Hepatocyte (in vitro differentiated cells): ENCODE measurements at regions not wholly inside any gene's neighbourhood (a gene's known extent, or its start where the extent isn't known, plus 50 kb on each side); places are given as distances from the start of the nearest gene placed in this dataset.
"Not testable (repeated sequence)": the region's sequence is repeated elsewhere in the genome, so short reads cannot be mapped to it uniquely, and the experiment has no call there.

Experiments used
- DNase-seq: peaks from one replicate; pipeline ENCODE4 v3.0.0-alpha.2; 2016; ENCODE audit warnings: low spot score
- H2AFZ ChIP-seq: fragments of 200-600 bp; sonication (generic); 2 replicates; pipeline ENCODE4 v1.6.0; 2016; ENCODE audit warnings: antibody characterized with exemption, mild to moderate bottlenecking
- H3K27ac ChIP-seq: fragments of 200-600 bp; sonication (generic); 2 replicates; pipeline ENCODE4 v1.5.1; 2016; ENCODE audit warnings: mild to moderate bottlenecking
- H3K27me3 ChIP-seq: fragments of 200-600 bp; sonication (generic); 2 replicates; pipeline ENCODE4 v1.6.1; 2016
- H3K36me3 ChIP-seq: fragments of 200-600 bp; sonication (generic); replicated peaks from 2 replicates; pipeline ENCODE4 v1.5.1; 2016; ENCODE audit warnings: low read depth; ENCODE audit not compliant: insufficient read depth
- H3K4me1 ChIP-seq: fragments of 200-600 bp; sonication (generic); 2 replicates; pipeline ENCODE4 v1.5.1; 2016; ENCODE audit warnings: mild to moderate bottlenecking, moderate library complexity; ENCODE audit not compliant: insufficient read depth
- H3K4me2 ChIP-seq: fragments of 200-600 bp; sonication (generic); 2 replicates; pipeline ENCODE4 v1.6.0; 2016
- H3K4me3 ChIP-seq: fragments of 200-600 bp; sonication (generic); 2 replicates; pipeline ENCODE4 v1.5.1; 2016; ENCODE audit warnings: mild to moderate bottlenecking
- H3K79me2 ChIP-seq: fragments of 200-600 bp; sonication (generic); 2 replicates; pipeline ENCODE4 v1.6.0; 2017; ENCODE audit warnings: mild to moderate bottlenecking
- H3K9me2 ChIP-seq: fragments of 200-600 bp; sonication (generic); replicated peaks from 2 replicates; pipeline ENCODE4 v1.6.0; 2017; ENCODE audit warnings: mild to moderate bottlenecking; ENCODE audit not compliant: insufficient read depth
- H3K9me3 ChIP-seq: fragments of 200-600 bp; sonication (generic); 2 replicates; pipeline ENCODE4 v1.5.1; 2016; ENCODE audit warnings: low read depth, mild to moderate bottlenecking
- H4K20me1 ChIP-seq: fragments of 200-600 bp; sonication (generic); 2 replicates; pipeline ENCODE4 v1.6.0; 2016; ENCODE audit warnings: mild to moderate bottlenecking; ENCODE audit not compliant: insufficient read depth, poor library complexity, severe bottlenecking
- EZH2 ChIP-seq: fragments of 200-600 bp; sonication (generic); IDR thresholded peaks from 2 replicates; pipeline ENCODE4 v1.6.1; 2016; ENCODE audit warnings: antibody characterized with exemption, mild to moderate bottlenecking, borderline replicate concordance
- EZH2phosphoT487 ChIP-seq: fragments of 200-600 bp; sonication (generic); IDR thresholded peaks from one replicate; pipeline ENCODE4 v1.6.1; 2018; ENCODE audit warnings: antibody characterized with exemption, mild to moderate bottlenecking, low read depth, moderate library complexity; ENCODE audit not compliant: unreplicated experiment, severe bottlenecking
- WGBS: methylation state at CpG from one replicate; pipeline ENCODE4 v1.1.6; 2016; ENCODE audit warnings: low lambda C conversion rate; ENCODE audit errors: missing lambda C conversion rate; 5-methylcytosine and 5-hydroxymethylcytosine counted together
- TF ChIP-seq, protein P1 (sequence below): fragments of 200-600 bp; sonication (generic); IDR thresholded peaks from 2 replicates; pipeline ENCODE4 v1.5.1; 2016; ENCODE audit warnings: antibody characterized with exemption, mild to moderate bottlenecking; ENCODE audit not compliant: poor library complexity

GRCh38 chrX:63160340-63160739 is 190.8 kb downstream of the SPIN4 start:
- not testable (repeated sequence) for H3K27ac ChIP-seq, DNase-seq, H2AFZ ChIP-seq, H3K9me3 ChIP-seq, H3K79me2 ChIP-seq, H3K4me1 ChIP-seq, H3K27me3 ChIP-seq, H3K4me2 ChIP-seq, H3K4me3 ChIP-seq, H3K36me3 ChIP-seq, H4K20me1 ChIP-seq, H3K9me2 ChIP-seq
- no CpG with 5 or more reads among the region's 1 CpG for WGBS

DNA sequence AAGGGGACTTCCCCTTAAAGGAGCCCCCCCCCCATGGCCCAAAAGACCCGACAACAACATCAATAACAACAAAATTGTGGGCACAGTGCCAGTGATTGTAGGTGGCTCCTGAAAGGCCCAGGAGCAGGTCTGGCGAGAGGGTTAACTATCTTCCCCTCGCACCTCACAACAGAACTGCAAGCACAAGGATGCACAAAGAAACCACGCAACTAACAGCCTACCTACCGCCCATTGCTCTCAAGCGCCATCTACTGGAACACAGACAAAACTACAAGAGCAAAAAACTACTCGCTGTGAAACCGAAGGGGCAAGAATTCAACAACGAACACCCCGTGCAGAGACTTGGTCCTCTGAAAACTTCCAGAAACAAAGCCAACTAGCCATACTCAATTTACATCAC is 205.6 kb downstream of the SPIN4 start:
- H3K9me2 ChIP-seq = not testable (repeated sequence)

DNA sequence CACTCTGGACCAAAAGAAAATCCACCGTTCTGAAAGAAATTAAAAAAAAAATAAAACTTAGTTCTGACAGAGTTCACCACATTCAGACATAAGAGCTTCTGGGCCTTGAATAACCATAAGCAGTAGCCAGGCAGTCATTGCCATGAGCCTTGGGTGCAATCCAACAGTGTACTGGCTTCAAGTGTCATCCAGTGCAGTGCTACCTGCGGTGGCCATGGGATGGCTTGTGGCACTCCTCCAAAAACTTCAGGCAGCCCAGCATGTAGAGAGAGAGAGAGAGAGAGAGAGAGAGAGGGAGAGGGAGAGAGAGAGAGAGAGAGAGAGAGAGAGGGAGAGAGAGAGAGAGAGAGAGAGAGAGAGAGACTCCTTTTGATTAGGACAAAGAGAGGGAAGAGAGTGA is 208.5 kb downstream of the SPIN4 start:
- not testable (repeated sequence) for H3K9me2 ChIP-seq, H3K4me1 ChIP-seq, H3K4me2 ChIP-seq, H2AFZ ChIP-seq, H4K20me1 ChIP-seq, DNase-seq, H3K36me3 ChIP-seq, H3K27ac ChIP-seq, H3K27me3 ChIP-seq, H3K4me3 ChIP-seq, H3K9me3 ChIP-seq, H3K79me2 ChIP-seq
- WGBS = no CpG with 5 or more reads among the region's 2 CpGs

More for the DNA sequence above, 205.6 kb downstream of the SPIN4 start:
- not testable (repeated sequence) for H3K9me3 ChIP-seq, H3K27ac ChIP-seq, H2AFZ ChIP-seq, H3K79me2 ChIP-seq, H3K4me2 ChIP-seq, H3K27me3 ChIP-seq, H3K4me3 ChIP-seq, H4K20me1 ChIP-seq, DNase-seq, H3K4me1 ChIP-seq, H3K36me3 ChIP-seq
- WGBS = no CpG with 5 or more reads among the region's 10 CpGs

DNA sequence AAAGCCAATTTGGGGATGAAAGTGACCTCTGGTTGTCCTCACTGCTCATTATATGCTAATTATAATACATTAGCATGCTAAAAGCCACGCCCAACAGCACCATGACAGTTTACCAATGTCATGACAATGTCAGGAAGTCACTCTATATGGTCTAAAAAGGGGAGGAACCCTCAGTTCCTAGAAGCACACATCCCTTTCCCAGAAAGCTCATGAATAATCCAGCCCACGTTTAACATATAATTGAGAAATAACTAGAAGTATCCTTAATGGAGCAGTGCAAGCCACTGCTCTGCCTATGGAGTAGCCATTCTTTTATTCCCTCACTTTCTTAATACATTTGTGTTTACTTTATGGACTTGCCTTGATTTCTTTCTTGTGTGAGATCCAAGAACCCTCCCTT is 215.3 kb downstream of the SPIN4 start:
- not testable (repeated sequence) for H3K4me2 ChIP-seq, H3K36me3 ChIP-seq, H3K4me3 ChIP-seq, H3K9me3 ChIP-seq, H3K79me2 ChIP-seq, DNase-seq, H4K20me1 ChIP-seq, H3K27ac ChIP-seq, H3K4me1 ChIP-seq, H3K9me2 ChIP-seq, H3K27me3 ChIP-seq, H2AFZ ChIP-seq
- no CpG with 5 or more reads among the region's 2 CpGs for WGBS

DNA sequence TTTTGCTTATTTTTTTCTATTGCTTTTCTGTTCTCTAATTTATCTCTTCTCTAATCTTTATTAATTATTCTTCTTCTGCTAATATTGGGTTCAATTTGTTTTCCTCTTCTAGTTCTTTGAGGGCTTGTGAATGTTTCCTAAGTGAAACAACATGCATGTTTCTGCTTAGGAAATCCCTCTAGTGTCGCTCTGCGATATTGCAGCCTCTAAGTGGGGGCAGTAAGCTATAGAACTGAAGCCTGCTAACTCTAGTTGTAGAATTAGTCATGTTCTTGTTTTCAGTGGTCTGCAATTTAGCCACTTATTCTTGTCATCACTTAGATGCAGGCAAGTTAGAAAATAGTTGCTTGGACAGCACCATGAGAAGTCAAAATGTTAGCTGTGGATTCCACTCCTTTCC is 222.6 kb downstream of the SPIN4 start:
- DNase-seq = no peak

GRCh38 chrX:63115196-63115595 is 235.9 kb downstream of the SPIN4 start:
- Histone ChIP-seq H3K79me2 (no peaks in the 10 kb centered on the region), H3K4me3 (no peak overlapping the region), H3K27ac (no peak overlapping the region), H3K4me2 (no peak overlapping the region), H3K27me3 (no peaks in the 10 kb centered on the region), H3K36me3 (no peaks in the 10 kb centered on the region), H3K9me3 (no peaks in the 10 kb centered on the region), H2AFZ (no peak overlapping the region), H3K9me2 (no peaks in the 10 kb centered on the region), H3K4me1 (no peaks in the 10 kb centered on the region), H4K20me1 (no peaks in the 10 kb centered on the region)
- TF ChIP-seq, protein P1, sequence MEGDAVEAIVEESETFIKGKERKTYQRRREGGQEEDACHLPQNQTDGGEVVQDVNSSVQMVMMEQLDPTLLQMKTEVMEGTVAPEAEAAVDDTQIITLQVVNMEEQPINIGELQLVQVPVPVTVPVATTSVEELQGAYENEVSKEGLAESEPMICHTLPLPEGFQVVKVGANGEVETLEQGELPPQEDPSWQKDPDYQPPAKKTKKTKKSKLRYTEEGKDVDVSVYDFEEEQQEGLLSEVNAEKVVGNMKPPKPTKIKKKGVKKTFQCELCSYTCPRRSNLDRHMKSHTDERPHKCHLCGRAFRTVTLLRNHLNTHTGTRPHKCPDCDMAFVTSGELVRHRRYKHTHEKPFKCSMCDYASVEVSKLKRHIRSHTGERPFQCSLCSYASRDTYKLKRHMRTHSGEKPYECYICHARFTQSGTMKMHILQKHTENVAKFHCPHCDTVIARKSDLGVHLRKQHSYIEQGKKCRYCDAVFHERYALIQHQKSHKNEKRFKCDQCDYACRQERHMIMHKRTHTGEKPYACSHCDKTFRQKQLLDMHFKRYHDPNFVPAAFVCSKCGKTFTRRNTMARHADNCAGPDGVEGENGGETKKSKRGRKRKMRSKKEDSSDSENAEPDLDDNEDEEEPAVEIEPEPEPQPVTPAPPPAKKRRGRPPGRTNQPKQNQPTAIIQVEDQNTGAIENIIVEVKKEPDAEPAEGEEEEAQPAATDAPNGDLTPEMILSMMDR = no peak
- no peak for TF ChIP-seq EZH2phosphoT487
- no peak for TF ChIP-seq EZH2
- no peak for DNase-seq
- WGBS = 13% methylated on average over 1 of the region's 1 CpG

More for the DNA sequence above, 222.6 kb downstream of the SPIN4 start:
- H3K79me2 ChIP-seq = no peaks in the 10 kb centered on the region
- no peak for TF ChIP-seq EZH2
- TF ChIP-seq, protein P1 = peak; percentile 9
- H3K27ac ChIP-seq = no peak overlapping the region
- no peaks in the 10 kb centered on the region for H3K36me3 ChIP-seq
- H3K4me1 ChIP-seq = no peaks in the 10 kb centered on the region
- 8% methylated on average over 2 of the region's 2 CpGs for WGBS
- H3K9me3 ChIP-seq = no peaks in the 10 kb centered on the region
- no peaks in the 10 kb centered on the region for H4K20me1 ChIP-seq
- no peaks in the 10 kb centered on the region for H3K27me3 ChIP-seq
- no peak overlapping the region for H3K4me2 ChIP-seq
- H2AFZ ChIP-seq = no peak overlapping the region
- H3K9me2 ChIP-seq = no peaks in the 10 kb centered on the region
- H3K4me3 ChIP-seq = no peak overlapping the region
